ENCODE measurements at regions not wholly inside any gene's neighbourhood (a gene's known extent, or its start where the extent isn't known, plus 50 kb on each side); places are given as distances from the start of the nearest gene placed in this dataset.

- DNase-seq (ENCODE audit: low spot score): no peak
- in situ Hi-C loops (cut with HindIII; ENCODE audit: low sequenced_read_pairs): no loop called here
These were observed 313.7 kb downstream of the MN1 start for GRCh38 chr22:27487600-27488452.

- DNase-seq (ENCODE audit: low spot score): no peak
- in situ Hi-C loops (cut with HindIII; ENCODE audit: low sequenced_read_pairs): no loop called here
These were observed 312.9 kb downstream of the MN1 start for GRCh38 chr22:27488456-27489177.

GRCh38 chr22:27489178-27489675 is 312.3 kb downstream of the MN1 start:
- in situ Hi-C loops (cut with HindIII; ENCODE audit: low sequenced_read_pairs): no loop called here
- DNase-seq (ENCODE audit: low spot score): no peak

GRCh38 chr22:27490080-27490479 is 311.5 kb downstream of the MN1 start:
- no peak for DNase-seq (ENCODE audit: low spot score)
- in situ Hi-C loops (cut with HindIII; ENCODE audit: low sequenced_read_pairs): no loop called here

- in situ Hi-C loops (cut with HindIII; ENCODE audit: low sequenced_read_pairs): no loop called here
- DNase-seq (ENCODE audit: low spot score): no peak
These were observed 309.7 kb downstream of the MN1 start for GRCh38 chr22:27491888-27492287.

GRCh38 chr22:27492566-27493201 is 308.9 kb downstream of the MN1 start:
- in situ Hi-C loops (cut with HindIII; ENCODE audit: low sequenced_read_pairs): no loop called here
- DNase-seq (ENCODE audit: low spot score): no peak

- in situ Hi-C loops (cut with HindIII; ENCODE audit: low sequenced_read_pairs): no loop called here
- no peak for DNase-seq (ENCODE audit: low spot score)
These were observed 307.8 kb downstream of the MN1 start for GRCh38 chr22:27493796-27494195.

- DNase-seq (ENCODE audit: low spot score): no peak
- in situ Hi-C loops (cut with HindIII; ENCODE audit: low sequenced_read_pairs): no loop called here
These were observed 306.8 kb downstream of the MN1 start for GRCh38 chr22:27494785-27495184.

- in situ Hi-C loops (cut with HindIII; ENCODE audit: low sequenced_read_pairs): no loop called here
- no peak for DNase-seq (ENCODE audit: low spot score)
These were observed 306.2 kb downstream of the MN1 start for GRCh38 chr22:27495325-27495724.

- no peak for DNase-seq (ENCODE audit: low spot score)
- in situ Hi-C loops (cut with HindIII; ENCODE audit: low sequenced_read_pairs): no loop called here
These were observed 302.4 kb downstream of the MN1 start for GRCh38 chr22:27499121-27499520.

- DNase-seq (ENCODE audit: low spot score): no peak
- in situ Hi-C loops (cut with HindIII; ENCODE audit: low sequenced_read_pairs): no loop called here
These were observed 300.2 kb downstream of the MN1 start for GRCh38 chr22:27501191-27501936.

- in situ Hi-C loops (cut with HindIII; ENCODE audit: low sequenced_read_pairs): no loop called here
- DNase-seq (ENCODE audit: low spot score): no peak
These were observed 299.2 kb downstream of the MN1 start for GRCh38 chr22:27502327-27502726.

- in situ Hi-C loops (cut with HindIII; ENCODE audit: low sequenced_read_pairs): no loop called here
- DNase-seq (ENCODE audit: low spot score): no peak
These were observed 296.9 kb downstream of the MN1 start for GRCh38 chr22:27504360-27505253.

GRCh38 chr22:27507111-27507611 is 294.4 kb downstream of the MN1 start:
- in situ Hi-C loops (cut with HindIII; ENCODE audit: low sequenced_read_pairs): no loop called here
- DNase-seq (ENCODE audit: low spot score): no peak

- no peak for DNase-seq (ENCODE audit: low spot score)
- in situ Hi-C loops (cut with HindIII; ENCODE audit: low sequenced_read_pairs): no loop called here
These were observed 293.5 kb downstream of the MN1 start for GRCh38 chr22:27507935-27508526.

GRCh38 chr22:27509132-27509920 is 292.2 kb downstream of the MN1 start:
- no peak for DNase-seq (ENCODE audit: low spot score)
- in situ Hi-C loops (cut with HindIII; ENCODE audit: low sequenced_read_pairs): no loop called here

- in situ Hi-C loops (cut with HindIII; ENCODE audit: low sequenced_read_pairs): no loop called here
These were observed 291.5 kb downstream of the MN1 start for GRCh38 chr22:27510024-27510423.

More at GRCh38 chr22:27510024-27510423, 291.5 kb downstream of the MN1 start:
- DNase-seq (ENCODE audit: low spot score): no peak

Measured in G401 (cell line).